ENCODE measurements at regions not wholly inside any gene's neighbourhood (a gene's known extent, or its start where the extent isn't known, plus 50 kb on each side); places are given as distances from the start of the nearest gene placed in this dataset.
A peak's percentile ranks its signal among the peaks of the same experiment; 100 is the strongest.
"Not testable (repeated sequence)": the region's sequence is repeated elsewhere in the genome, so short reads cannot be mapped to it uniquely, and the experiment has no call there.

GRCh38 chr10:118439824-118440223 lies 97.7 kb upstream of the FAM204A start:
- H3K9me3 ChIP-seq: no peaks in the 10 kb centered on the region
- no peak for TF ChIP-seq CTCF (IDR thresholded peaks at IDR 0.05)
- peaks cover 0 to 18% of the 10 kb centered on the region in 2 donors for H3K27me3 ChIP-seq
- DNase-seq: no peak
- H3K4me3 ChIP-seq: no peak overlapping the region
- intact Hi-C loops (cut with DNase I; ENCODE audit: low total_unique reads): no loop called here
- H3K27ac ChIP-seq: no peak overlapping the region
- H3K36me3 ChIP-seq: no peaks in the 10 kb centered on the region
- H3K4me1 ChIP-seq: no peaks in the 10 kb centered on the region

- Histone ChIP-seq H3K27me3 (peaks cover 0 to 18% of the 10 kb centered on the region in 2 donors), H3K4me1 (no peaks in the 10 kb centered on the region), H3K27ac (no peak overlapping the region), H3K4me3 (no peak overlapping the region), H3K36me3 (no peaks in the 10 kb centered on the region), H3K9me3 (no peaks in the 10 kb centered on the region)
- intact Hi-C loops (cut with DNase I; ENCODE audit: low total_unique reads): no loop called here
- TF ChIP-seq CTCF (IDR thresholded peaks at IDR 0.05): no peak
- no peak for DNase-seq
Measured at GRCh38 chr10:118436742-118437141, 94.6 kb upstream of the FAM204A start.

- Histone ChIP-seq H3K27ac (no peak overlapping the region), H3K4me1 (no peaks in the 10 kb centered on the region), H3K4me3 (no peak overlapping the region), H3K27me3 (no peaks in the 10 kb centered on the region), H3K36me3 (no peaks in the 10 kb centered on the region), H3K9me3 (no peaks in the 10 kb centered on the region)
- TF ChIP-seq CTCF (IDR thresholded peaks at IDR 0.05): no peak
- DNase-seq: no peak
- intact Hi-C loops (cut with DNase I; ENCODE audit: low total_unique reads): no loop called here
Measured at GRCh38 chr10:118430190-118430589, 88.1 kb upstream of the FAM204A start.

GRCh38 chr10:118423800-118424442 lies 81.8 kb upstream of the FAM204A start:
- H3K4me1 ChIP-seq: no peaks in the 10 kb centered on the region
- intact Hi-C loops (cut with DNase I; ENCODE audit: low total_unique reads): loop anchor here (10.0 kb wide), 1 partner anchor 929 kb away; no protein-coding TSS in a partner anchor
- TF ChIP-seq CTCF (IDR thresholded peaks at IDR 0.05): peak; percentile 59 to 68
- no peak overlapping the region for H3K4me3 ChIP-seq
- no peaks in the 10 kb centered on the region for H3K27me3 ChIP-seq
- no peak overlapping the region for H3K27ac ChIP-seq
- no peaks in the 10 kb centered on the region for H3K9me3 ChIP-seq
- H3K36me3 ChIP-seq: no peaks in the 10 kb centered on the region
- peak; percentile 77 to 78 for DNase-seq

- Histone ChIP-seq H3K36me3 (no peaks in the 10 kb centered on the region), H3K27me3 (no peaks in the 10 kb centered on the region), H3K4me1 (no peaks in the 10 kb centered on the region), H3K27ac (no peak overlapping the region), H3K9me3 (no peaks in the 10 kb centered on the region), H3K4me3 (no peak overlapping the region)
- TF ChIP-seq CTCF (IDR thresholded peaks at IDR 0.05): no peak
- DNase-seq: no peak
- intact Hi-C loops (cut with DNase I; ENCODE audit: low total_unique reads): loop anchor here (10.0 kb wide), 1 partner anchor 927 kb away; no protein-coding TSS in a partner anchor
Measured at GRCh38 chr10:118422241-118422640, 80.1 kb upstream of the FAM204A start.

- H3K27ac ChIP-seq, DNase-seq, H3K4me3 ChIP-seq, H3K27me3 ChIP-seq, H3K36me3 ChIP-seq, H3K4me1 ChIP-seq, H3K9me3 ChIP-seq: not testable (repeated sequence)
- intact Hi-C loops (cut with DNase I; ENCODE audit: low total_unique reads): loop anchor here (10.0 kb wide), 1 partner anchor 925 kb away; no protein-coding TSS in a partner anchor
Measured at GRCh38 chr10:118420049-118420448, 77.9 kb upstream of the FAM204A start.

Measured in tibial artery (tissue), 4 donors.